ENCODE measurements at regions not wholly inside any gene's neighbourhood (a gene's known extent, or its start where the extent isn't known, plus 50 kb on each side); places are given as distances from the start of the nearest gene placed in this dataset.

DNA sequence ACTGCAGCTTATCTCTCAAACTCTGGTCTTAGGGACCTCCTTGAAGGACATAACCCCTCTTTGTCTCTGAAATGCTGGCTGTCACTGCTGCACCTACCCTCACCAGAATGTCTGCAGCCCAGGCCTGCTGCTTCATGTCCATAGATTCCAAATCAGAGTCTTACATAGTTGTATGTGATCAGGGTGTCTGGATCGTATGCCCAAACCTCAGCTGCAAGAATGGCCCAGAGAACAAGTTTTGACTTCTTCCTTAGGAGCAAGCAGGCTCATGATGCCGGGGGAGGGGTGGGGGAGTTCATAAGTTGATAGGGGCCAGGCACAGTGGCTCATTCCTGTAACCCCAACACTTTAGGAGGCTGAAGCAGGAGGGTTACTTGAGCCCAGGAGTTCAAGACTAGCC, 55.8 kb upstream of the RMDN2 start:
- no peak for DNase-seq

DNA sequence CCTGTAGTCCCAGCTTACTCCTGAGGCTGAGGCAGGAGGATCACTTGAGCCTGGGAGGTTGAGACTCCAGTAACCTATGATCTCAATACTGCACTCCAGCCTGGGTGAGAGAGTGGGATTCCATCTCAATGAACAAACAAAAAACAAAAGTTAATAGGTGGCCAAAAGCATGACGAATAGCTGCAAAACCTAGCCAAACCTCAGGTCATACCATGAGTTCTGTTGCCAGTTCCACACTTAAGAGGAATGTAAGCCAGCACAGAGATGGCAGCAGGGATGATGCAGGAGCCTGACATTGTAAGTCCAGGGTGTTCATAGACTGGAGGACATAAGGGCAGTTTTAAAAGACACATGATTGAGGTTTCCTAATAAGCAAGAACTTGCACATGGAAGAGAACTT, 55.3 kb upstream of the RMDN2 start:
- DNase-seq: no peak

DNA sequence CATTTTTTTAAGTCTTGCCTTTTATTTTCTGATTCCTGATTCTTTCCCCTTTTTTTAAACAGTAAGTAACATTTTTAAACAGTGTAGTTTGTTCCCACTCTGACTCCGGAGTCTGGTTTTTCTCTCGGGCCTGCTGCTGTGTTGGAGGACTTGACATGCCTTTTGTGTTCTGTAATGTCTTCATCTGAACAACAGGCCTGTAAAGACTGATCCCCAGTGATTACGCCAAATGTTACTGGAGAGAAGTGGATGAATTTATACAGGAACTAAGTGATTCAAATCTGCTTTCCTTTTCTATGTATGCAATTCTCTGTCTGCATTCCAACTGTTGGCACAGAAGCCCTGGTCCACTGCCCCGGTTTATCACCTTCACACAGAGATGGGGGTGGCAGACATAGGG, 54.3 kb upstream of the RMDN2 start:
- DNase-seq: no peak

- no peak for DNase-seq
These were observed 53.5 kb upstream of the RMDN2 start for GRCh38 chr2:37871456-37872191.

DNA sequence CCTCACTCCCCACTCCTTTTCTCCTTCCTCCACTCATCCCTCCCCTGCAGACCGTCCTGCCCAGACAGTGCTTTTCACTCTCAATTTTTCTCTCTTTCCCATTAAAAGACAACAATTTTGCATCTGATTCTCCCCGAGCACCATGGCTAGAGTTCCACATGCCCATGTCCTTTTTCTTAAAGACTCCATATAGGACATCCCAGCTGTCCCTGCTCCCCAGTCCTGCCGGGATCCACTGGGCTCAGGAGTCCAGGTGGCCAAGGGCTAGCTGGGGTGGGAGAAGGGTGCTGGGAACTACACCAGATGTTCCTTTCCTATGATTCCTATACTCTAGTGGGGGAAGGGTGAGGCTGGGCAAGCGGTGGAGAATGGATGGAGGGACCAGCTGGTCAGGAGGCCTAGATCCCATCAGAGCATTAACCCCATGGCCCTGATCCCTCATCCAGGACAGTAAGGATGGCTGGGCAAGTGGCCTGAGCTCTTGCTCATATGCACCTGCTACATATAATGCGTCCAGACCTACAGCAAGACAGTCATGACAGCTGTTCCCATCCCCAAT, 52.8 kb upstream of the RMDN2 start:
- DNase-seq: no peak

DNA sequence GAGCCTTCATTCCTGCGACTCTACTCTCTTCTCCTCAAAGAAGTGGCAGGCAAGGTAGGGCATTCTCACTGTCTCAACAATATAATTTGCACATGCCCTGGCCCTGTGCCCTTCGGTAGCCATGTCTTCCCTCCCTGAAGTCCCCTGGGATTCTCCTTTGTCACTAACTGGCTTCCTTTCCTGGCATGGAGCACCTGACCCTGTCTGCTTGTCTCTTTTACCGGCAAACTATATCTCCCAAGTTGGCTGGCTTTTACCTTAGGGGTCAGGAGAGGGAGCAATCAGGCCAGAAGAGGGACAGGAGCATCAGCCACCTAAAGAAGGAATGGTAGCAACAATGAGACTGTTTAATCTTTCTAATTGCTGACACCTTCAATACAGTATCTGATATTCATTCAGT, 51.9 kb upstream of the RMDN2 start:
- DNase-seq: no peak

GRCh38 chr2:37873749-37874330, 51.2 kb upstream of the RMDN2 start:
- DNase-seq: no peak

- no peak for DNase-seq
These were observed 50.6 kb upstream of the RMDN2 start for GRCh38 chr2:37874470-37874869.

Measured in NCI-H2227 treated with DMSO at 0.1 percent for 48 hours (cell line).